OCI-LY1 (cell line): ENCODE measurements at regions not wholly inside any gene's neighbourhood (a gene's known extent, or its start where the extent isn't known, plus 50 kb on each side); places are given as distances from the start of the nearest gene placed in this dataset.

Source experiments
- H2AFZ ChIP-seq: fragments of 200-600 bp; sonication (generic), shearing (Covaris generic); 2 replicates; pipeline ENCODE4 v1.6.0; 2014; ENCODE audit warnings: antibody characterized with exemption, mild to moderate bottlenecking, low read length
- H3F3A ChIP-seq: fragments of 200-600 bp; sonication (generic), shearing (Covaris generic); 2 replicates; pipeline ENCODE4 v1.6.0; 2014; ENCODE audit warnings: mild to moderate bottlenecking, antibody characterized with exemption, low read length, moderate library complexity; ENCODE audit not compliant: insufficient read depth
- H3K27ac ChIP-seq: fragments of 200-600 bp; sonication (generic); 2 replicates; pipeline ENCODE4 v1.5.1; 2014; ENCODE audit warnings: low read length, mixed run types, mild to moderate bottlenecking, low read depth; ENCODE audit not compliant: poor library complexity, severe bottlenecking
- H3K27me3 ChIP-seq: fragments of 200-600 bp; sonication (generic); 2 replicates; pipeline ENCODE4 v1.6.0; 2014; ENCODE audit warnings: antibody characterized with exemption, mild to moderate bottlenecking, low read length, moderate library complexity; ENCODE audit not compliant: insufficient read depth
- H3K36me3 ChIP-seq: fragments of 200-600 bp; sonication (generic); 2 replicates; pipeline ENCODE4 v1.6.1; 2014; ENCODE audit warnings: mild to moderate bottlenecking, antibody characterized with exemption, low read length, moderate library complexity, mixed read lengths; ENCODE audit not compliant: insufficient read depth
- H3K4me1 ChIP-seq: fragments of 200-600 bp; sonication (generic); 2 replicates; pipeline ENCODE4 v1.5.1; 2014; ENCODE audit warnings: mild to moderate bottlenecking, low read length, moderate library complexity; ENCODE audit not compliant: insufficient read depth, severe bottlenecking
- H3K4me2 ChIP-seq: fragments of 200-600 bp; sonication (generic), shearing (Covaris generic); 2 replicates; pipeline ENCODE4 v1.6.1; 2014; ENCODE audit warnings: low read length
- H3K4me3 ChIP-seq: fragments of 200-600 bp; sonication (generic); 2 replicates; pipeline ENCODE4 v1.5.1; 2014; ENCODE audit warnings: low read length, low read depth, mild to moderate bottlenecking, mixed read lengths; ENCODE audit not compliant: poor library complexity, severe bottlenecking
- H3K79me2 ChIP-seq: fragments of 200-600 bp; shearing (Covaris generic); 2 replicates; pipeline ENCODE4 v1.6.1; 2016; ENCODE audit warnings: mixed run types, low read length, mixed read lengths; ENCODE audit not compliant: insufficient read depth
- H3K9ac ChIP-seq: fragments of 200-600 bp; sonication (generic), shearing (Covaris generic); 2 replicates; pipeline ENCODE4 v1.6.1; 2014; ENCODE audit warnings: mild to moderate bottlenecking, low read length, mixed read lengths
- H3K9me2 ChIP-seq: fragments of 200-600 bp; sonication (generic), shearing (Covaris generic); 2 replicates; pipeline ENCODE4 v1.6.1; 2014; ENCODE audit warnings: low read depth, mild to moderate bottlenecking, low read length, mixed read lengths
- H3K9me3 ChIP-seq: fragments of 200-600 bp; shearing (Covaris generic); 2 replicates; pipeline ENCODE4 v1.6.1; 2014; ENCODE audit warnings: low read length, mixed read lengths
- H4K20me1 ChIP-seq: fragments of 200-600 bp; sonication (generic), shearing (Covaris generic); 2 replicates; pipeline ENCODE4 v1.6.0; 2016; ENCODE audit warnings: mild to moderate bottlenecking, low read length; ENCODE audit not compliant: insufficient read depth
- EZH2 ChIP-seq: fragments of 200-600 bp; sonication (generic), shearing (Covaris generic); IDR thresholded peaks from 2 replicates; pipeline ENCODE4 v1.8.0; 2017; ENCODE audit warnings: borderline replicate concordance, mixed run types, mild to moderate bottlenecking, antibody characterized with exemption, low read length, moderate library complexity, mixed read lengths
- TF ChIP-seq, protein P1 (sequence below): fragments of 200-600 bp; sonication (generic), shearing (Covaris generic); IDR thresholded peaks from 2 replicates; pipeline ENCODE4 v1.5.1; 2017; ENCODE audit warnings: mild to moderate bottlenecking, antibody characterized with exemption, low read length, moderate library complexity, mixed read lengths

DNA sequence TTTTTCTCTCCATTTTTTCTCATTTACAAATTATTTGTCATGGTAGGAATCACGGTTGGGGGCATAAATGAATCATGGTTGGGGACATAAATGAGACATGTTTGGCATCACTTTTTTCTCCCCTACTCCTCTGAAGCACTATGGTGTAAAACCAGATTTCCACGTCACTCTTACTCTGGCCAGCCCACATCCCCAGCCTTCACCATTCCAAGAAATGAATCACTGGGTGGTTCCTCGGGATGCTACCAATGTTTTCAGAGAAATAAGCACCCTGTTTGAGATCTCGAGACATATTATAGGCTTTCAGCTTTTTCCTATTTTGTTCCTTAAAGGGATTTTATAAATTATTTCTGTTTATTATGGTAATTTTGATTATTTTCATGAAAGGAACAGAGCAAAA lies 155.0 kb upstream of the SLC8A1 start:
- H3K27me3 ChIP-seq = no peaks in the 10 kb centered on the region
- H3K4me2 ChIP-seq = no peak overlapping the region
- TF ChIP-seq EZH2 = no peak
- TF ChIP-seq, protein P1, sequence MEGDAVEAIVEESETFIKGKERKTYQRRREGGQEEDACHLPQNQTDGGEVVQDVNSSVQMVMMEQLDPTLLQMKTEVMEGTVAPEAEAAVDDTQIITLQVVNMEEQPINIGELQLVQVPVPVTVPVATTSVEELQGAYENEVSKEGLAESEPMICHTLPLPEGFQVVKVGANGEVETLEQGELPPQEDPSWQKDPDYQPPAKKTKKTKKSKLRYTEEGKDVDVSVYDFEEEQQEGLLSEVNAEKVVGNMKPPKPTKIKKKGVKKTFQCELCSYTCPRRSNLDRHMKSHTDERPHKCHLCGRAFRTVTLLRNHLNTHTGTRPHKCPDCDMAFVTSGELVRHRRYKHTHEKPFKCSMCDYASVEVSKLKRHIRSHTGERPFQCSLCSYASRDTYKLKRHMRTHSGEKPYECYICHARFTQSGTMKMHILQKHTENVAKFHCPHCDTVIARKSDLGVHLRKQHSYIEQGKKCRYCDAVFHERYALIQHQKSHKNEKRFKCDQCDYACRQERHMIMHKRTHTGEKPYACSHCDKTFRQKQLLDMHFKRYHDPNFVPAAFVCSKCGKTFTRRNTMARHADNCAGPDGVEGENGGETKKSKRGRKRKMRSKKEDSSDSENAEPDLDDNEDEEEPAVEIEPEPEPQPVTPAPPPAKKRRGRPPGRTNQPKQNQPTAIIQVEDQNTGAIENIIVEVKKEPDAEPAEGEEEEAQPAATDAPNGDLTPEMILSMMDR = no peak
- no peaks in the 10 kb centered on the region for H4K20me1 ChIP-seq
- H2AFZ ChIP-seq = no peak overlapping the region
- H3K4me1 ChIP-seq = no peaks in the 10 kb centered on the region
- no peaks in the 10 kb centered on the region for H3K9me2 ChIP-seq
- H3K79me2 ChIP-seq = no peaks in the 10 kb centered on the region
- no peaks in the 10 kb centered on the region for H3F3A ChIP-seq
- H3K4me3 ChIP-seq = no peak overlapping the region
- H3K36me3 ChIP-seq = no peaks in the 10 kb centered on the region
- H3K27ac ChIP-seq = no peak overlapping the region
- H3K9me3 ChIP-seq = no peaks in the 10 kb centered on the region
- no peak overlapping the region for H3K9ac ChIP-seq

DNA sequence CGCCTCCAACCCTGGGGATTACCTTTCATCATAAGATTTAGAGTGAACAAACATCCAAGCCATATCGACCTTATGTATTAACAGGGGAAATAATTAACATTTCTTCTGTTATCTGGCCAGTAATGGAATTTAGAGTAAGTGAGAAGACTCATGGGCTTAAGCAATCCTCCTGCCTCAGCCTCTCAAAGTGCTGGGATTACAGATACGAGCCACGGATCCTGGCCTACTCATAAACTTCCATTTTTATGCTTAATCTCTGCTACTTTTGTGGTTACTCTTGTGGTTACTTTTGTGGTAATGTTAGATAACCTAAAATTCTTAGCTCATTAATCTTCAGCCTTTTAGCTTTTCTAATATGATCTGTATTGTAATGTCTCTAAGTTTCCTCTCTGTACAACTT lies 159.3 kb upstream of the SLC8A1 start:
- Histone ChIP-seq H3K9me3 (no peaks in the 10 kb centered on the region), H2AFZ (no peak overlapping the region), H3F3A (no peaks in the 10 kb centered on the region)

DNA sequence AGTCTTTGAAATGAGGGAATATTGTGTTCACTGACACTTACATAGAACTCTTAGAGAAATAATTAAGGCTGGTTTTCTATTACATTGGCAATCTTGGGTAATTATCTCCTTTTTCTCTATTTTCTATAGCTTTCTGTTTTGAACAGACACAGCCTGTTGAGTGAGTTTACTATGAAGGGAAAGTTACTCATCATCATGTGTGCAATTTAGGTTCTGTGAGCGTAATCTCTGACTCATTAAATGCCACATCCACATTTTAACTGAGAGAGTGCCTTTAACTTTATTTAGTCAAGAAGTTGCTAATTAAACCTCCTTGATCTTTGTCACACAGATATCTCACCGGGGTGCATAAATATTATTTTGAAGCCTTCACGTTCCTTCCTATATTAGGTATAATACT lies 174.0 kb upstream of the SLC8A1 start:
- TF ChIP-seq, protein P1 = no peak
- TF ChIP-seq EZH2 = no peak
- H3K9ac ChIP-seq = no peak overlapping the region
- H3K36me3 ChIP-seq = no peaks in the 10 kb centered on the region
- H3F3A ChIP-seq = no peaks in the 10 kb centered on the region
- no peak overlapping the region for H3K27ac ChIP-seq
- no peak overlapping the region for H3K4me3 ChIP-seq
- no peaks in the 10 kb centered on the region for H3K9me2 ChIP-seq
- H3K79me2 ChIP-seq = no peaks in the 10 kb centered on the region
- no peaks in the 10 kb centered on the region for H3K9me3 ChIP-seq
- no peaks in the 10 kb centered on the region for H3K27me3 ChIP-seq
- no peaks in the 10 kb centered on the region for H3K4me1 ChIP-seq
- H4K20me1 ChIP-seq = no peaks in the 10 kb centered on the region
- H2AFZ ChIP-seq = no peak overlapping the region
- H3K4me2 ChIP-seq = no peak overlapping the region

More for the DNA sequence above, 159.3 kb upstream of the SLC8A1 start:
- Histone ChIP-seq H3K27ac (no peak overlapping the region), H3K4me1 (no peaks in the 10 kb centered on the region), H3K36me3 (no peaks in the 10 kb centered on the region), H3K79me2 (no peaks in the 10 kb centered on the region), H3K4me3 (no peak overlapping the region), H3K9me2 (no peaks in the 10 kb centered on the region), H4K20me1 (no peaks in the 10 kb centered on the region), H3K9ac (no peak overlapping the region), H3K27me3 (no peaks in the 10 kb centered on the region), H3K4me2 (no peak overlapping the region)
- TF ChIP-seq, protein P1 = no peak
- no peak for TF ChIP-seq EZH2
